NCI-H82 treated with DMSO at 0.1 percent for 48 hours (cell line): ENCODE measurements at regions not wholly inside any gene's neighbourhood (a gene's known extent, or its start where the extent isn't known, plus 50 kb on each side); places are given as distances from the start of the nearest gene placed in this dataset.

Source experiments
- DNase-seq: peaks from one replicate; lab custom pipeline; 2025; ENCODE audit not compliant: unreplicated experiment; lab: John Stamatoyannopoulos, UW

- DNase-seq = no peak
Observed at GRCh38 chr16:51924744-51925143, 622.2 kb downstream of the TOX3 start.

- no peak for DNase-seq
Observed at GRCh38 chr16:51922476-51922875, 624.5 kb downstream of the TOX3 start.

GRCh38 chr16:51919736-51920135 is 627.2 kb downstream of the TOX3 start:
- DNase-seq = no peak

- no peak for DNase-seq
Observed at GRCh38 chr16:51916814-51917213, 630.1 kb downstream of the TOX3 start.

GRCh38 chr16:51916231-51916630 is 630.7 kb downstream of the TOX3 start:
- DNase-seq = no peak

GRCh38 chr16:51907680-51908079 is 639.3 kb downstream of the TOX3 start:
- DNase-seq = no peak

- DNase-seq = no peak
Observed at GRCh38 chr16:51900221-51900780, 646.6 kb downstream of the TOX3 start.

- DNase-seq = no peak
Observed at GRCh38 chr16:51898872-51899271, 648.1 kb downstream of the TOX3 start.

GRCh38 chr16:51896013-51896412 is 650.9 kb downstream of the TOX3 start:
- DNase-seq = no peak

- no peak for DNase-seq
Observed at GRCh38 chr16:51892293-51893007, 654.5 kb downstream of the TOX3 start.

- DNase-seq = no peak
Observed at GRCh38 chr16:51888534-51888933, 658.4 kb downstream of the TOX3 start.

GRCh38 chr16:51888016-51888415 is 658.9 kb downstream of the TOX3 start:
- DNase-seq = no peak

GRCh38 chr16:51886456-51886855 is 660.5 kb downstream of the TOX3 start:
- no peak for DNase-seq

- no peak for DNase-seq
Observed at GRCh38 chr16:51884773-51885172, 662.2 kb downstream of the TOX3 start.

GRCh38 chr16:51881731-51882130 is 665.2 kb downstream of the TOX3 start:
- no peak for DNase-seq

GRCh38 chr16:51880776-51881175 is 666.2 kb downstream of the TOX3 start:
- no peak for DNase-seq

- DNase-seq = no peak
Observed at GRCh38 chr16:51877686-51878085, 669.3 kb downstream of the TOX3 start.

- DNase-seq = no peak
Observed at GRCh38 chr16:51876934-51877333, 670.0 kb downstream of the TOX3 start.

GRCh38 chr16:51876601-51876875 is 670.4 kb downstream of the TOX3 start:
- no peak for DNase-seq

GRCh38 chr16:51875834-51876600 is 670.9 kb downstream of the TOX3 start:
- DNase-seq = no peak

- DNase-seq = no peak
Observed at GRCh38 chr16:51872524-51872923, 674.4 kb downstream of the TOX3 start.

GRCh38 chr16:51870296-51870854 is 676.6 kb downstream of the TOX3 start:
- DNase-seq = no peak
